ENCODE measurements at regions not wholly inside any gene's neighbourhood (a gene's known extent, or its start where the extent isn't known, plus 50 kb on each side); places are given as distances from the start of the nearest gene placed in this dataset.

DNA sequence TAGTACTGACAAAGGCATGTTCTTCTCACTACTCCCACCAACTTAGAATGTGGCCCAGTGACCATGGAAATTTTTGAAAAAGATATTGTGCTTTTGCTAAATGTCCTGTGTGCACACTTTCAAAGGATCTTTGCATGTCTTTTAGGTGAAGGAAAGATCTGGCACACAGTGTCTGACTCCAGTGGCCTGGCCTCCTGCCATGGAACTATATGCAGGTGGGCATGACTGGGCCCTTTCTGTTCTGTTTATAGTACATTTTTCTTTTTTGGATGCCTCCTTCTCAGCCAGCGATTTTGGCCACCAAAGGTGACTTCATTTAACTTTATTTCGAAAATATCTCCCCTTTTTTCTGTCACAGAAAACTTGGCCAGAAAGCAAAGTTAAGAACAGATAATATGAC lies 999.7 kb upstream of the PIK3C3 start:
- H3K9me3 Mint-ChIP-seq, result no peaks in the 10 kb centered on the region
- no peak overlapping the region for H3K27ac Mint-ChIP-seq
- H3K27me3 Mint-ChIP-seq, result no peaks in the 10 kb centered on the region
- H3K4me1 Mint-ChIP-seq (ENCODE audit: low read depth), result no peaks in the 10 kb centered on the region
- H3K4me3 Mint-ChIP-seq, result no peak overlapping the region
- intact Hi-C loops (cut with micrococcal nuclease), result no loop called here
- no peaks in the 10 kb centered on the region for H3K36me3 Mint-ChIP-seq (ENCODE audit: low read depth)

DNA sequence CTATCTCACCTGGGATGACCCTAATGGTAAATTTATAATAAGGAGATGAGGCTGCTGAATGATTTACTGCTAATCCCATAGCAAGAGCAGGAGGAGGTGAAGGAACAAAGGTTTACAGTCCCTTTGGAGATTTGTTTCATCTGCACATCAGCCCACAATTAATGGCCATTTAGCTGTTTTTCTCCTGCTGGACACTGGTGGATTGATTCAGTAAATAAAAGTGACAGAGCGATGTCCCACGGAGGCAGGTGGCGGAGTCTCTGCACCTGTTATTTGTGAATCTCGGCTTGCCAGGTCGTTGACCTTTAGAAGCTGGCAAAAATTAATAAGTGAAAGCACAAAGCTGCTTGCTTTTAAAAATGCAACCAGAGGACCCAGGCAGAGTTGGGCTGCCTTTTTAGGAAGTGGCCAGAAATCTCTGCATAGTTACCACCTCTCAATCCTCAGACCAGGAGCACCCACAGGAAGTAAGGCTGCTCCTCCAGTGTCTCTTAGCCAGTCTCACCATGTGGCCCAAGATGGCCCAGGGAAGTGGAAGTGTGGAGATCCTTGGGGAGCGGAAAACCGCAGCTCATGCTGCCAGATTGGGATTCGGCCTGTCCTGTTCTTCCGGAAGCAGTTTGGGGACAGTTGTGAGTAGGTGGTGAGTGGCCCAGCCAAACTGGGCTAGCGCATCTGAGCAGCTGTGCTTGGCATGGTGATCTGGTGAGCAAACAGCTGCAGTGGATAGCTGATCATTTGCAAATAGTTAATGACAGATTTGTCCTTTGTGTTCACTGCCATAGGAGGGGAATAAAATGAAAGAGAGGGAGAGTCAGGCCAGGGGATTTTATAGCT lies 1005.7 kb upstream of the PIK3C3 start:
- Mint-ChIP-seq H3K36me3 (ENCODE audit: low read depth) (no peaks in the 10 kb centered on the region), H3K4me3 (no peak overlapping the region), H3K27me3 (no peaks in the 10 kb centered on the region), H3K4me1 (ENCODE audit: low read depth) (no peaks in the 10 kb centered on the region), H3K27ac (no peak overlapping the region), H3K9me3 (no peaks in the 10 kb centered on the region)
- intact Hi-C loops (cut with micrococcal nuclease), result no loop called here

DNA sequence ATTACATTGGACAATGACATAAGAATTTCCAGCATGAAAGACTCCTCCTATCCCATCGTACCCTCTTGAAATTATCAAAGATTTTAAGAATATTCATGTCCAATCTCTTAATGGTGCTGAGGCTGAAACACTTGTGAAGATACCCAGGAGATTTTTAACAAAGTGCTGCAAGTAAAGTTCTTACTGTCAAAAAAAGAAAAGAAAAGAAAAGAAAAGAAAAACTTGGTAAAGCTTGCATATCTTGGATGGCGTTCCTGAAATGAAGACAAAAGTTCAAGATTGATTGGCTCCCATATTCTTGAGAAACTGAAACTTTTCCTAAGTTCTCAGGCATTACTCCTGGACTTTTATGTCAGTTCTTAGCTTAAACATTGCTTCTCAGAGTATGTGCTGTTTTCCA lies 1010.5 kb upstream of the PIK3C3 start:
- Mint-ChIP-seq H3K9me3 (no peaks in the 10 kb centered on the region), H3K4me1 (ENCODE audit: low read depth) (no peaks in the 10 kb centered on the region), H3K27ac (no peak overlapping the region), H3K36me3 (ENCODE audit: low read depth) (no peaks in the 10 kb centered on the region), H3K27me3 (no peaks in the 10 kb centered on the region), H3K4me3 (no peak overlapping the region)
- intact Hi-C loops (cut with micrococcal nuclease), result no loop called here

DNA sequence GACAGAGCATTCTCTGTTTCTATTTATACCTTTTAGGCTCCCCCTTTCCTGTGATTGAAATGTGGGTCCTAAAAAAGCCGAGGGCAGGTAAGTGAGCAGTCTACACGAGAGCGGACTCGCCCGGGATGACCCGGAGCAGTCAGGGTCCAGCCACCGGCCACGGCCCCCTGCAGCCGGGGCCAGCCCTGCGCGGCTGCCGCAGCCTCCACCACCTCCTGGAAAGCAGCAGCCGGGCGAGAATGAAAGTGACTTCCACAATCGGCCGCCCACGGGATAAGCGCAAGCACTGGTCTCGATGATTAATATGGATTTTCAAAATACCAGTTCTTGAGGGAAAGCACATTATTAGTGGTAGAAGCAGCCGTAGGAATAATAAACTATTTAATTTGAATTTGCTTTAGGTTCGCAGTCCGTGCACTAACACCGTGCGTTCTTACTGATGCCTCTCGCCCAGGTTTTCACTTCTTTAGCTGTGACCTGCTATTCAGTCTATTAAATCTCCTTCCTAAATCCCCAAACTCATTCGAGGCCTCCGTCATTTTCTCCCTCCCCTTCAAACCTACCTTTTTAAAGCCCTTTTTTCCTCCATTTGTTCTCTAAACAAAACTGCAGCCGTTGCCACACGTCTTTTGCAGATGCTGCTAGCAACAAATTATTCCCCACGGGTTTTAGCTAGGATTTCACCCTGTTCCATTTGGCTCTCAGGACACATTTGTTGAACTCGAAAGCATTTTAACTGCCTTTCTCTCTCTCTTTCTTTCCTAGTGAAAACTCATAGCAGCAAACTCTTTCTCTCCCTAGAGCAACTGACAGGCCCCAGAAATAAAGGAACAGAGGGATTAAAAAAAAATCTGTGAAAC lies 1015.1 kb upstream of the PIK3C3 start:
- Mint-ChIP-seq H3K36me3 (ENCODE audit: low read depth) (no peaks in the 10 kb centered on the region), H3K4me3 (no peak overlapping the region), H3K27ac (no peak overlapping the region), H3K27me3 (no peaks in the 10 kb centered on the region), H3K4me1 (ENCODE audit: low read depth) (no peaks in the 10 kb centered on the region), H3K9me3 (no peaks in the 10 kb centered on the region)
- intact Hi-C loops (cut with micrococcal nuclease), result no loop called here

- intact Hi-C loops (cut with micrococcal nuclease), result no loop called here
- Mint-ChIP-seq H3K27me3 (no peaks in the 10 kb centered on the region), H3K4me3 (no peak overlapping the region), H3K27ac (no peak overlapping the region), H3K36me3 (ENCODE audit: low read depth) (no peaks in the 10 kb centered on the region), H3K4me1 (ENCODE audit: low read depth) (no peaks in the 10 kb centered on the region), H3K9me3 (no peaks in the 10 kb centered on the region)
These were observed 1016.4 kb upstream of the PIK3C3 start for GRCh38 chr18:40938615-40939014.

DNA sequence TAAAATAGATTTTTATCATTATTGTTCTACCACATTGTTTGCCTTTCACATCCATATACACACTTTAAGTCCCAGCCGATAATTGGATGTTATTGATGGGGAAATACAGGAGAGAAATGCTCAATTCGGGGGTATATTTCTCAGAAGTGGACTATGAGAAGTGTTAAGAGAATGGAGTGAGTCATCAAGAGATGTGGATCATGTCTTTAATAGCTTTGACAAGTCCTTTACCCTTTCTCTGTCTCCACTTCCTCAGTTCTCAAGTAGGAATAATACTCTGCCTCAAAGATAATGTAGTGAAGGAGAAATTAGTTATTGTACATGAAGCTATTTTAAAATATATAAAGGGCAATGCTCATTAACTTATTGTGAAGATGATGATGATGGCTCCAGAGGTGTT lies 1017.6 kb upstream of the PIK3C3 start:
- Mint-ChIP-seq H3K27me3 (no peaks in the 10 kb centered on the region), H3K4me1 (ENCODE audit: low read depth) (no peaks in the 10 kb centered on the region), H3K9me3 (no peaks in the 10 kb centered on the region), H3K27ac (no peak overlapping the region), H3K36me3 (ENCODE audit: low read depth) (no peaks in the 10 kb centered on the region), H3K4me3 (no peak overlapping the region)
- intact Hi-C loops (cut with micrococcal nuclease), result no loop called here

- intact Hi-C loops (cut with micrococcal nuclease), result no loop called here
- Mint-ChIP-seq H3K27ac (no peak overlapping the region), H3K4me3 (no peak overlapping the region), H3K27me3 (no peaks in the 10 kb centered on the region), H3K9me3 (no peaks in the 10 kb centered on the region), H3K4me1 (ENCODE audit: low read depth) (no peaks in the 10 kb centered on the region), H3K36me3 (ENCODE audit: low read depth) (no peaks in the 10 kb centered on the region)
These were observed 1019.6 kb upstream of the PIK3C3 start for GRCh38 chr18:40935423-40935822.

GRCh38 chr18:40932862-40933261 lies 1022.2 kb upstream of the PIK3C3 start:
- Mint-ChIP-seq H3K9me3 (no peaks in the 10 kb centered on the region), H3K4me3 (no peak overlapping the region), H3K4me1 (ENCODE audit: low read depth) (no peaks in the 10 kb centered on the region), H3K27ac (no peak overlapping the region), H3K36me3 (ENCODE audit: low read depth) (no peaks in the 10 kb centered on the region), H3K27me3 (no peaks in the 10 kb centered on the region)
- intact Hi-C loops (cut with micrococcal nuclease), result no loop called here

DNA sequence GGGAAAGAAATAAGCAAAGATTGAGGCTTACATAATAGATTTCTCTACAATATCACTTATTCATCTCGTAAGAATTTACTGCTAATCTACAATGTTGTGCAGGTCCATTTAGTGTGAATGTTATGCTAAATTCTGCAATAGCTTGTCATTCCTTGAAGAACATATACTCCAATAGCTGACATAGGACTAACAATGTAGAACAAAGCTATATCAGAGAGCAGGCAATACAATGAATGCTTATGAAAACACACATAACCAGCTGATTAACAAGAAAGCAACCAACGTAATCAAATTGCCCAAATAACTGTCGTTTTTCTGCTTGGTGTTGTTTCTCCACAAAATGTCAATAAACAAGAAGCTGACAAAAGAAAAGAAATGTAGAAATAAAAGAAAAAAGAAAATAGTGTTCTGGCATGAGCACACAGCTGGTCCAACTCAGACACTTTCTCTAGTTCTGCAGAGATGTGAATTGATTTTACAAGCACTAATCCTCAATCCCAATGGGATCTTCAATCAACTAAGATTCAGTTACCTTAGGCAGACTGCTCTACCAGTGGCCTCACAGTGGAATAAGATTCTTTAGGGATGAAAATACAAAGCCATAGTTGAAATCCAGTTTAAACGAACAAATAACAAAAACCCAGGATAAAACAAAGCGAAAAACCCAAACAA lies 1024.7 kb upstream of the PIK3C3 start:
- H3K9me3 Mint-ChIP-seq, result no peaks in the 10 kb centered on the region
- no peaks in the 10 kb centered on the region for H3K27me3 Mint-ChIP-seq
- intact Hi-C loops (cut with micrococcal nuclease), result no loop called here
- H3K27ac Mint-ChIP-seq, result no peak overlapping the region
- H3K4me1 Mint-ChIP-seq (ENCODE audit: low read depth), result no peaks in the 10 kb centered on the region
- H3K4me3 Mint-ChIP-seq, result no peak overlapping the region
- no peaks in the 10 kb centered on the region for H3K36me3 Mint-ChIP-seq (ENCODE audit: low read depth)

GRCh38 chr18:40929399-40929798 lies 1025.6 kb upstream of the PIK3C3 start:
- Mint-ChIP-seq H3K9me3 (no peaks in the 10 kb centered on the region), H3K4me1 (ENCODE audit: low read depth) (no peaks in the 10 kb centered on the region), H3K36me3 (ENCODE audit: low read depth) (no peaks in the 10 kb centered on the region), H3K27ac (no peak overlapping the region), H3K27me3 (no peaks in the 10 kb centered on the region), H3K4me3 (no peak overlapping the region)
- intact Hi-C loops (cut with micrococcal nuclease), result no loop called here

- no peak overlapping the region for H3K27ac Mint-ChIP-seq
- H3K4me3 Mint-ChIP-seq, result no peak overlapping the region
- no peaks in the 10 kb centered on the region for H3K9me3 Mint-ChIP-seq
- no peaks in the 10 kb centered on the region for H3K36me3 Mint-ChIP-seq (ENCODE audit: low read depth)
- intact Hi-C loops (cut with micrococcal nuclease), result no loop called here
- H3K27me3 Mint-ChIP-seq, result no peaks in the 10 kb centered on the region
- H3K4me1 Mint-ChIP-seq (ENCODE audit: low read depth), result no peaks in the 10 kb centered on the region
These were observed 1028.4 kb upstream of the PIK3C3 start for GRCh38 chr18:40926679-40927078.

DNA sequence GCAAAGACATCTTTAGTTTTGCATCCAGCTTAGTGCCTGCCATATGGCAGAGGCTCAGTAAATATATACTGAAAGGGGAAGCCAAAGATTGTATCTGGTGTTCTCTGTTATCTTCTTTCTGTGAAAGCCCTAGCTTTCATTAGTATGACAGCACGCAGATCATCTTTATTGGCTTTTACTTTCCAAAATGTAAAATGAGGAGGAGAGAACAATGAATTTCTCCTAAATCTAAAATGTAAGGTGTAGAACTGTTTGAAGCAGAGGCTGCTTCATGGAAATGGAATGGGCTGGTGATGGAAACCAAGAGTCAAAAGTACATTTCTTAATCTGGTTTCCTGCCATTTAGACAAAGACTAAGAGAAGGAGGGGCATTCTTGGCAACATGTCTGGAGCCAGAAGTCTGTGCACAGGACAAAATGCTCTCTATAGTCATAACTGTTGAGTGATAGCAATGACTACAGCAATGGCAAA lies 1029.9 kb upstream of the PIK3C3 start:
- Mint-ChIP-seq H3K27me3 (no peaks in the 10 kb centered on the region), H3K4me3 (no peak overlapping the region), H3K27ac (no peak overlapping the region), H3K36me3 (ENCODE audit: low read depth) (no peaks in the 10 kb centered on the region), H3K9me3 (no peaks in the 10 kb centered on the region), H3K4me1 (ENCODE audit: low read depth) (no peaks in the 10 kb centered on the region)
- intact Hi-C loops (cut with micrococcal nuclease), result no loop called here

DNA sequence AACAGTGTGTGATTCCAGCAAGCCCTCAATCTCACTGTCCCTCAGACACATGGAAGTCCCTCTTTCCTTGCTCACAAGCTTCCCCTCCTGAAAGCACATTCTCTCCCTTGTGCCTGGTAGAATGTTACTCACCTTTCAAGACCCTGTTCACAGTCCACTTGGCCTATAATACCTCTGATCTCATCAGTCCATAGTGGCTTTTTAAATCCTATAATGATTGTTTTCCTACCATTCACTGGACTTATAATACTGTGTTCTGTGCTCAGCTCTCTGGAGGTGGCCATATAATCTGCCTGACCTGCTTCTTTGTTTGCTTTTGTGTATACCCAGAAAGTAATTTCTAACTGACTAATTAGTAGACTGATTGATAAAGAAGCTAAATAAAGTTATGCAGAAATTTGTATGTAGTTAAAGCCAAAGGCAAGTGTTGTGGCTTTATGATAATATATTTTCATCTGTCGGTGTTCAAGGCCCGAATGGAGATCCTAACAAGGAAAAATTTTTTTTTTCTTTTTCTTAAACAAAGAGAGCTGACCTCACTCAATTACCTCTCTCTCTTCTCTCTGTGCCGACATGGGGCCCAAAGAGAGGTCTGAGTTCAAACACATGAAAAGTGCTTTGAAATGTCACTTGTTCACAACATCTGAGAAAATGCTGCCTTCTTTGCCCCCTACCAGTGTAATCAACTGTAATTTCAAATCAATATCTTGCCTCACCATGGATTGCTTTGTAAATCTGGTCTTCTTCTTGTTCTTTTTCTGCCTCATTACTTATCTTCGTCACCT lies 1033.0 kb upstream of the PIK3C3 start:
- Mint-ChIP-seq H3K4me3 (no peak overlapping the region), H3K4me1 (ENCODE audit: low read depth) (no peaks in the 10 kb centered on the region), H3K36me3 (ENCODE audit: low read depth) (no peaks in the 10 kb centered on the region), H3K27ac (no peak overlapping the region), H3K27me3 (no peaks in the 10 kb centered on the region), H3K9me3 (no peaks in the 10 kb centered on the region)
- intact Hi-C loops (cut with micrococcal nuclease), result no loop called here

All from dendritic cell treated with granulocyte-macrophage colony-stimulating factor and Interleukin-4, amounts not matched to agents 40 ng/mL and 50 ng/mL, for 4 days (primary cell).